Limb (tissue), 2 donors: ENCODE measurements at regions not wholly inside any gene's neighbourhood (a gene's known extent, or its start where the extent isn't known, plus 50 kb on each side); places are given as distances from the start of the nearest gene placed in this dataset.
A peak's percentile ranks its signal among the peaks of the same experiment; 100 is the strongest.

Experiments
- DNase-seq, 2 donors: peaks; one replicate each; pipeline ENCODE4 v3.0.0-alpha.2; 2016; ENCODE audit errors: extremely low spot score in 2 of 2

GRCh38 chr12:29883941-29884554 lies 100.3 kb upstream of the TMTC1 start:
- no peak for DNase-seq

DNA sequence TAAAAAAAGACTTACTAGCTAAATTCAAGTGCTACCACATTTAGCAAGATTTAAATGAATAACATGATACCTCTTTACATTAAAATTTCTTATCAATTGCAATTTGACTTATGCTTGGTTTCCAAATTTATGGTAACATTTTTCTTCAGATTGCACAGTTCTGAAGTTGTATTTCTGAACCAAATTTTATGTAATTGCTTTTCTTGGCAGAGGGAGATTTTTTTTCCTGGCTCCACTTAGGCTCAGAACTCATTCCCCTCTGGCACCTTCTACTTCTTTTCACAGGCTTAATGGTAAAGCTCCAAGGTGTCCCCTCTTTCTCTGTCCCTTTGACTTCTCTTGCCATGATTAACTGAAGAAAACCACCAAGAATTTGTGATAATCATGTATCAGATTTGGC lies 99.8 kb upstream of the TMTC1 start:
- DNase-seq = no peak

- DNase-seq = peak in 1 of 2 donors; percentile 59
These were observed 99.1 kb upstream of the TMTC1 start for GRCh38 chr12:29882846-29883245.

DNA sequence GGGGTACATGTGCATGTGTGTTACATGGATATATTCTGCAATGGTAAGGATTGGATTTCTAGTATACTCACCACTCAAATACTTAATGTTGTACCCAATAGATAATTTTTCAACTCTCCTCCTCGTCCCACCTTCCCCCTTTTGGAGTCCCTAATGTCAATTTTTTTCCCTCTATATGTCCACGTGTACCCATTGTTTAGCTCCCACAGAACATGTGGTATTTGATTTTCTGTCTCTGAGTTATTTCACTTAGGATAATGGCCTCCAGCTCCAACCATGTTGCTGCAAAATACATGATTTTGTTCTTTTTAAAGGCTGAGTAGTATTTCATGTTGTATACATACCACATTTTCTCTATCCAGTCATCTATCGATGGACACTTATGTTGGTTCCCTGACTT lies 97.2 kb upstream of the TMTC1 start:
- no peak for DNase-seq

- no peak for DNase-seq
These were observed 96.0 kb upstream of the TMTC1 start for GRCh38 chr12:29879606-29880308.

GRCh38 chr12:29869946-29870345 lies 86.2 kb upstream of the TMTC1 start:
- peak in 1 of 2 donors; percentile 27 for DNase-seq

DNA sequence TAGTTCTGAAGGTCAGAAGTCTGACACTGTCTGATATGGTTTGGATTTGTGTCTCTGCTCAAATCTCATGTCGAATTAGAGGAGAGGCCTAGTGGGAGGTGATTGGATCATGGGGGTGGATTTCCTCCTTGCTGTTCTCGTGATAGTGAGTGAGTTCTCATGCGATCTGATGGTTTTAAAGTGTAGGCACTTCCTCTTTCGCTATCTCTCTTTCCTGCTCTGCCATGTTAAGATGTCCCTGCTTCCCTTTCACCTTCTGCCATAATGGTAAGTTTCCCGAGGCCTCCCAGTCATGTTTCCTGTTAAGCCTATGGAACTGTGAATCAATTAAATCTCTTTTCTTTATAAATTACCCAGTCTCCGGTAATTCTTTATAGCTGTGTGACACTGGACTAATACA lies 84.1 kb upstream of the TMTC1 start:
- DNase-seq = no peak

- no peak for DNase-seq
These were observed 79.9 kb upstream of the TMTC1 start for GRCh38 chr12:29863665-29864064.

GRCh38 chr12:29858270-29858786 lies 74.6 kb upstream of the TMTC1 start:
- DNase-seq = peak in 1 of 2 donors; percentile 14

- no peak for DNase-seq
These were observed 63.5 kb upstream of the TMTC1 start for GRCh38 chr12:29847246-29847645.

GRCh38 chr12:29844667-29845066 lies 60.9 kb upstream of the TMTC1 start:
- DNase-seq = no peak

DNA sequence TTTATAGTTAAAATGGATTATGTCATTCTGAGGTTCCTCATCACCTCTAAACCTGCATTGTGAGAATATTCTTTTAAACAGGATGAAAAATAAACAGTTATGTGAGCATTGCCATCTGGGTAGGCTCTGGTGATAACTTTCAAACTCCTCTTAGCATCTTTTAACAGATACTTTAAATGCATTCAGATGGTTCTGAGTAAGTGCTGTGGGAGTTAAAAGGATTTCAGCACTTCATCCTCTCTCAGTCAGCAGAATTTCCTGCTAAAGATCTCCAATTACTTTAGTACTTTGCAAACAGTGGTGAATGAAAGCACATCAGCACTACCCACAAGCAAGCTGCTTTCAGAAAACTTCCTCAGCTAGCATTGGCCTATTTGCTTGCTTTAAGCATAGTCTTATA lies 59.3 kb upstream of the TMTC1 start:
- DNase-seq = no peak

DNA sequence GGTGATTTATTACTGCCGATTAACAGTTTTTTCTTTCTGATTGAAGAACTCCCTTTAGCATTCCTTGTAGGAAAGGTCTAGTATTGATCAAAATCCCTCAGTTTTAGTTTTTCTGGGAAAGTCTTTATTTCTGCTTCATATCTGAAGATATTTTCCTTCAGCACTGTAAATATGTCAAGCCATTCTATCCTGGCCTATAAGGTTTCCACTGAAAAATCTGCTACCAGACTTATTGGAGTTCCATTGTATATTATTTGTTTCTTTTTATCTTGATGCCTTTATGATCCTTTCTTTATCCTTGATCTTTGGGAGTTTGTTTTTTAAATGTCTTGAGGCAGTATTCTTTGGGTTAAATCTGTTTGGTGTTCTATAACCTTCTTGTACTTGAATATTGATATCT lies 55.0 kb upstream of the TMTC1 start:
- no peak for DNase-seq
